ENCODE measurements at regions not wholly inside any gene's neighbourhood (a gene's known extent, or its start where the extent isn't known, plus 50 kb on each side); places are given as distances from the start of the nearest gene placed in this dataset.

- TF ChIP-seq POLR2AphosphoS5 (IDR thresholded peaks at IDR 0.05), result no peak
- TF ChIP-seq POLR2A (IDR thresholded peaks at IDR 0.05), result no peak
- TF ChIP-seq, protein P1, sequence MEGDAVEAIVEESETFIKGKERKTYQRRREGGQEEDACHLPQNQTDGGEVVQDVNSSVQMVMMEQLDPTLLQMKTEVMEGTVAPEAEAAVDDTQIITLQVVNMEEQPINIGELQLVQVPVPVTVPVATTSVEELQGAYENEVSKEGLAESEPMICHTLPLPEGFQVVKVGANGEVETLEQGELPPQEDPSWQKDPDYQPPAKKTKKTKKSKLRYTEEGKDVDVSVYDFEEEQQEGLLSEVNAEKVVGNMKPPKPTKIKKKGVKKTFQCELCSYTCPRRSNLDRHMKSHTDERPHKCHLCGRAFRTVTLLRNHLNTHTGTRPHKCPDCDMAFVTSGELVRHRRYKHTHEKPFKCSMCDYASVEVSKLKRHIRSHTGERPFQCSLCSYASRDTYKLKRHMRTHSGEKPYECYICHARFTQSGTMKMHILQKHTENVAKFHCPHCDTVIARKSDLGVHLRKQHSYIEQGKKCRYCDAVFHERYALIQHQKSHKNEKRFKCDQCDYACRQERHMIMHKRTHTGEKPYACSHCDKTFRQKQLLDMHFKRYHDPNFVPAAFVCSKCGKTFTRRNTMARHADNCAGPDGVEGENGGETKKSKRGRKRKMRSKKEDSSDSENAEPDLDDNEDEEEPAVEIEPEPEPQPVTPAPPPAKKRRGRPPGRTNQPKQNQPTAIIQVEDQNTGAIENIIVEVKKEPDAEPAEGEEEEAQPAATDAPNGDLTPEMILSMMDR (IDR thresholded peaks at IDR 0.05 in 8 of 11, conservative IDR thresholded peaks at IDR 0.05 in 3 of 11), result no peak
- Histone ChIP-seq H3K9me3 (no peaks in the 10 kb centered on the region), H3K27ac (no peak overlapping the region), H3K27me3 (replicated peaks in 1 of 7) (no peaks in the 10 kb centered on the region), H3K36me3 (no peaks in the 10 kb centered on the region), H3K4me3 (no peak overlapping the region), H3K4me1 (no peaks in the 10 kb centered on the region)
- WGBS, 5 donors, result 60 to 77% (median 65%) methylated on average over 5 to 6 of the region's 6 CpGs
- intact Hi-C loops (cut with DNase I; ENCODE audit: low total_unique reads), result no loop called here
- no peak for DNase-seq
Observed at GRCh38 chr9:38280251-38280800, 112.2 kb upstream of the ALDH1B1 start.

DNA sequence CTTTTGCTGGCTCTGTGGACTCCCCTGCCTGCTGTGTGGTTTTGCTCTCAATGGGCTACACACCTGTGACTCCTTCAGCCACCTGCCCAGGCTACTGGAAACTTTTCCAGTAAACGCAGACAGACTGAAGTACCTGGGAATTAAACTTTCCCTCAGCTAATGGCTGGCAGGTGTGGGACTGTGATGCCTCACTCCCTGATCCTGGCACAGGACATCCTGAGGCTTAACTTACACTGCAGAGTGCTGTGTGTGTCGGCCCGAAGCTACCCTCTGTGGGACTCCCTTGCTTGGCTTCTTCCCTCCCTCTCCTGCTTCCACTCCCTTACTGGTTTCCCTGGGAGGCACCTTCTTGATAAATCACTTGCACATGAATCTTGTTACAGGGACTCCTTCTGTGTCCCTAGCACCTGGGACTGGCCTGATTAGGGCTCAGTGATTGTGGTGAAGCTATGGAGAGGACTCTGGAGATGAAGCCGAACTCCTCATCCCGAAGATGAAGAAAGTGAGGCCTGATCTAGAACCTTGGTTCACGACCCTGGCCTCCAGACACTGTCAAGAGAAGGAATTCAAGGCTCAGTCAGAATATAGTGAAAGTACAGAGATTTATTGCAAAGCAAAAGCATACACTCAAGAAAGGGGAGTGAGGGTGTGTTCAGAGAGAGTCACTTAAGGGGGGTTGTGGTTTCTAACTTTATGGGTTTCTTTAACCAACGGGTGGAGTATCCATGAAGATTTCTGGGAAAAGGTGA, 113.4 kb upstream of the ALDH1B1 start:
- Histone ChIP-seq H3K4me3 (no peak overlapping the region), H3K4me1 (no peaks in the 10 kb centered on the region), H3K27me3 (replicated peaks in 1 of 7) (no peaks in the 10 kb centered on the region), H3K27ac (no peak overlapping the region), H3K9me3 (no peaks in the 10 kb centered on the region), H3K36me3 (no peaks in the 10 kb centered on the region)
- 67 to 89% (median 74%) methylated on average over 7 of the region's 7 CpGs for WGBS, 5 donors
- TF ChIP-seq POLR2A (IDR thresholded peaks at IDR 0.05) (no peak), POLR2AphosphoS5 (IDR thresholded peaks at IDR 0.05) (no peak)
- TF ChIP-seq, protein P1 (IDR thresholded peaks at IDR 0.05 in 8 of 11, conservative IDR thresholded peaks at IDR 0.05 in 3 of 11), result no peak
- intact Hi-C loops (cut with DNase I; ENCODE audit: low total_unique reads), result no loop called here
- no peak for DNase-seq

DNA sequence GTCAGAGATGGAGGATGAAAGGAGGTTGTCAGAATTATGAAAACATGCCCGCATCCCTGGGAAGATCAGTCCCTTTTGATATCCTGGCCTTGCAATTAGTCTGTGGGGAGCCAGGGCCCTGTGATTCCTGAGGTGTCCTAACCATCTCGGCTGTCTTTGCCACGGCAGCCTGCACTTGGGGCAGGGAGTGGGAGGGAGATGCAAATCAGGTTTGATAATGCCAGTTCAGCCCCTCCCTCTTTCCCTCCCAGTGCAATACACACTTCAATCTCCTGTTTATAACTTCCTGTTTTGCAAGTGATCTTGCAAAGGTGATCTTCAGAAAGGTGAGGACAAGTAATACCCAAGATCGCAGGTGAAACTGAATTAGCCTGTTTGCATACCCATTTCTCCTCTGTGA, 114.0 kb upstream of the ALDH1B1 start:
- no peaks in the 10 kb centered on the region for H3K4me1 ChIP-seq
- no peaks in the 10 kb centered on the region for H3K27me3 ChIP-seq (replicated peaks in 1 of 7)
- TF ChIP-seq, protein P1 (IDR thresholded peaks at IDR 0.05 in 8 of 11, conservative IDR thresholded peaks at IDR 0.05 in 3 of 11), result no peak
- no peak for TF ChIP-seq POLR2A (IDR thresholded peaks at IDR 0.05)
- no peak for TF ChIP-seq POLR2AphosphoS5 (IDR thresholded peaks at IDR 0.05)
- no peak overlapping the region for H3K4me3 ChIP-seq
- intact Hi-C loops (cut with DNase I; ENCODE audit: low total_unique reads), result no loop called here
- no peaks in the 10 kb centered on the region for H3K36me3 ChIP-seq
- H3K27ac ChIP-seq, result no peak overlapping the region
- no peak for DNase-seq
- 41 to 69% (median 56%) methylated on average over 4 of the region's 4 CpGs for WGBS, 5 donors
- H3K9me3 ChIP-seq, result no peaks in the 10 kb centered on the region

DNA sequence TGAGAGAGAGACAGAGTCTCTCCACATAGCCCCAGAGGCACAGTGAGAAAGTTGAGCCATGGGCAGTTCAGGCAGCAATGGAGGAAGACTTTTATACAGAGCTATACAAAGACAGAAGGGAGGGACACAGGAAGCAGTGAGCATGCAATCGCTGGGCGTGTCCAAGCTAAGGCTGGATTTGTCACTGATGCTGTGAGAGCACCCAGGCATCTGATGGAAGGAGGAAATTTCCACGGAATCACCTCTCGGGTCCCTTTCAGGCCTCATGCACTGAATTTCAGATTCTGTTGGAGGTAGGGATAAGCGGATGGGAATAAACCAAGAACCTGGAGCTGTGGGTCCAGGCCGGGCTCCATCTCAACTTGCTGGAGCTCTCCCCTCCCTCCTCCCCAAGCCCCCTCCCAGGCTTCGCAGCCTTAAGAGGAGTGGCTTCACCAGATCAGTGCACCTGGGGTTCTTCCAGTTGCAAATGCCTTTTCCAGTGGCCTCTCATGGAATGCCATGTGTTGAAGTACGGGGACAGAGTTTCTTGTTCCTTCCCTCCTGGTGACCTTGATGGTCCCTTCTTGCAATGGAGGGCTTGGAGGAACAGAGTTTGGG, 114.8 kb upstream of the ALDH1B1 start:
- no peaks in the 10 kb centered on the region for H3K4me1 ChIP-seq
- intact Hi-C loops (cut with DNase I; ENCODE audit: low total_unique reads), result no loop called here
- no peaks in the 10 kb centered on the region for H3K9me3 ChIP-seq
- WGBS, 5 donors, result 80 to 93% (median 86%) methylated on average over 8 of the region's 8 CpGs
- no peak for TF ChIP-seq POLR2AphosphoS5 (IDR thresholded peaks at IDR 0.05)
- no peak overlapping the region for H3K4me3 ChIP-seq
- H3K27me3 ChIP-seq (replicated peaks in 1 of 7), result no peaks in the 10 kb centered on the region
- no peak overlapping the region for H3K27ac ChIP-seq
- peak; percentile 17 for DNase-seq
- no peaks in the 10 kb centered on the region for H3K36me3 ChIP-seq

Measured in spleen (tissue), 11 donors.